Gastroesophageal sphincter (tissue), 4 donors: ENCODE measurements at regions not wholly inside any gene's neighbourhood (a gene's known extent, or its start where the extent isn't known, plus 50 kb on each side); places are given as distances from the start of the nearest gene placed in this dataset.

ENCODE experiments used
- ATAC-seq: fragments of 150-250 bp; one replicate; pipeline ENCODE4 v1.9.1; 2016; ENCODE audit warnings: mild to moderate bottlenecking, moderate library complexity
- H3K27ac ChIP-seq, 4 donors: fragments of 200-600 bp; sonication (generic) in 3 of 4; 1 replicate in 3 of 4; 2 replicates in 1 of 4; pipeline ENCODE4 v1.5.1; 2016 to 2019
- H3K27me3 ChIP-seq: fragments of 200-600 bp; sonication (generic); one replicate; pipeline ENCODE4 v1.5.1; 2019
- H3K36me3 ChIP-seq, 2 donors: fragments of 200-600 bp; sonication (generic); one replicate each; pipeline ENCODE4 v1.5.1; 2019; ENCODE audit warnings: control low read depth in 1 of 2
- H3K4me1 ChIP-seq, 3 donors: fragments of 200-600 bp; sonication (generic); 1 replicate in 2 of 3; 2 replicates in 1 of 3; pipeline ENCODE4 v1.5.1; 2016 to 2019; ENCODE audit warnings: control low read depth in 2 of 3
- H3K4me3 ChIP-seq, 2 donors: fragments of 200-600 bp; sonication (generic); one replicate each; pipeline ENCODE4 v1.5.1; 2019; ENCODE audit warnings: mild to moderate bottlenecking in 1 of 2, moderate library complexity in 1 of 2
- H3K9me3 ChIP-seq, 3 donors: fragments of 200-600 bp; sonication (generic); one replicate each; pipeline ENCODE4 v1.5.1; 2017 to 2019; ENCODE audit warnings: control low read depth in 2 of 3
- CTCF ChIP-seq, 4 experiments: fragments of 200-600 bp in 2 of 4; fragments of 450-650 bp in 2 of 4; sonication (generic) in 1 of 4; IDR thresholded peaks; one replicate each; pipeline ENCODE4 v1.5.1; 2017 to 2019; ENCODE audit warnings: antibody characterized with exemption in 4 of 4, mild to moderate bottlenecking in 2 of 4, moderate library complexity in 2 of 4
- EP300 ChIP-seq: sonication (generic); formaldehyde crosslinking; IDR thresholded peaks from one replicate; pipeline ENCODE4 v1.6.1; 2017; ENCODE audit warnings: antibody characterized with exemption, mild to moderate bottlenecking
- POLR2A ChIP-seq, 2 donors: fragments of 450-650 bp; IDR thresholded peaks; one replicate each; pipeline ENCODE4 v1.6.1; 2017; ENCODE audit warnings: antibody characterized with exemption in 2 of 2, mild to moderate bottlenecking in 2 of 2, moderate library complexity in 1 of 2
- POLR2AphosphoS5 ChIP-seq: sonication (generic); formaldehyde crosslinking; IDR thresholded peaks from one replicate; pipeline ENCODE4 v1.6.1; 2017; ENCODE audit warnings: antibody characterized with exemption
- WGBS, 2 donors: methylation state at CpG; one replicate each; pipeline ENCODE4 v1.1.5; 2018; ENCODE audit warnings: low coverage in 1 of 2; 5-methylcytosine and 5-hydroxymethylcytosine counted together

GRCh38 chrX:82676386-82676785, 831.7 kb upstream of the POU3F4 start:
- ATAC-seq, result no peak
- Histone ChIP-seq H3K36me3 (no peaks in the 10 kb centered on the region), H3K4me1 (no peaks in the 10 kb centered on the region), H3K9me3 (no peaks in the 10 kb centered on the region), H3K4me3 (no peak overlapping the region), H3K27me3 (no peaks in the 10 kb centered on the region), H3K27ac (no peak overlapping the region)
- TF ChIP-seq POLR2AphosphoS5 (no peak), EP300 (no peak), CTCF (IDR thresholded peaks at IDR 0.05) (no peak), POLR2A (IDR thresholded peaks at IDR 0.05) (no peak)
- WGBS, 2 donors, result 50 to 53% methylated on average over 1 to 2 of the region's 2 CpGs

- no peaks in the 10 kb centered on the region for H3K4me1 ChIP-seq
- H3K36me3 ChIP-seq, result no peaks in the 10 kb centered on the region
- no peaks in the 10 kb centered on the region for H3K9me3 ChIP-seq
- H3K4me3 ChIP-seq, result no peak overlapping the region
- ATAC-seq, result no peak
- no peak for TF ChIP-seq POLR2AphosphoS5
- TF ChIP-seq CTCF (IDR thresholded peaks at IDR 0.05), result no peak
- no peak for TF ChIP-seq POLR2A (IDR thresholded peaks at IDR 0.05)
- no peak for TF ChIP-seq EP300
- 65 to 71% methylated on average over 3 of the region's 3 CpGs for WGBS, 2 donors
- no peak overlapping the region for H3K27ac ChIP-seq
- H3K27me3 ChIP-seq, result no peaks in the 10 kb centered on the region
Measured at GRCh38 chrX:82677286-82677685, 830.8 kb upstream of the POU3F4 start.

- H3K27ac ChIP-seq, result no peak overlapping the region
- WGBS, 2 donors, result 35 to 51% methylated on average over 2 to 3 of the region's 3 CpGs
- no peak overlapping the region for H3K4me3 ChIP-seq
- TF ChIP-seq EP300 (no peak), CTCF (IDR thresholded peaks at IDR 0.05) (no peak), POLR2AphosphoS5 (no peak), POLR2A (IDR thresholded peaks at IDR 0.05) (no peak)
- H3K4me1 ChIP-seq, result no peaks in the 10 kb centered on the region
- H3K27me3 ChIP-seq, result no peaks in the 10 kb centered on the region
- no peak for ATAC-seq
- no peaks in the 10 kb centered on the region for H3K9me3 ChIP-seq
- no peaks in the 10 kb centered on the region for H3K36me3 ChIP-seq
Measured at GRCh38 chrX:82692991-82693390, 815.1 kb upstream of the POU3F4 start.

- ATAC-seq, result no peak
Measured at GRCh38 chrX:82695066-82695465, 813.0 kb upstream of the POU3F4 start.

More at GRCh38 chrX:82695066-82695465, 813.0 kb upstream of the POU3F4 start:
- Histone ChIP-seq H3K4me3 (no peak overlapping the region), H3K27ac (no peak overlapping the region), H3K9me3 (no peaks in the 10 kb centered on the region), H3K27me3 (no peaks in the 10 kb centered on the region), H3K36me3 (no peaks in the 10 kb centered on the region), H3K4me1 (no peaks in the 10 kb centered on the region)
- TF ChIP-seq POLR2A (IDR thresholded peaks at IDR 0.05) (no peak), POLR2AphosphoS5 (no peak), CTCF (IDR thresholded peaks at IDR 0.05) (no peak), EP300 (no peak)
- 64 to 88% methylated on average over 1 to 2 of the region's 2 CpGs for WGBS, 2 donors
